HTR-8/SVneo (cell line): ENCODE measurements at regions not wholly inside any gene's neighbourhood (a gene's known extent, or its start where the extent isn't known, plus 50 kb on each side); places are given as distances from the start of the nearest gene placed in this dataset.
"Not testable (repeated sequence)": the region's sequence is repeated elsewhere in the genome, so short reads cannot be mapped to it uniquely, and the experiment has no call there.

Source experiments
- DNase-seq: peaks from one replicate; pipeline ENCODE4 v3.0.0; 2011; ENCODE audit warnings: low spot score, mixed read lengths; ENCODE audit not compliant: insufficient read length
- FAIRE-seq: peaks from 2 replicates; lab custom pipeline; 2011; peaks lifted over from hg19 to GRCh38; lab: Jason Lieb, UNC

DNA sequence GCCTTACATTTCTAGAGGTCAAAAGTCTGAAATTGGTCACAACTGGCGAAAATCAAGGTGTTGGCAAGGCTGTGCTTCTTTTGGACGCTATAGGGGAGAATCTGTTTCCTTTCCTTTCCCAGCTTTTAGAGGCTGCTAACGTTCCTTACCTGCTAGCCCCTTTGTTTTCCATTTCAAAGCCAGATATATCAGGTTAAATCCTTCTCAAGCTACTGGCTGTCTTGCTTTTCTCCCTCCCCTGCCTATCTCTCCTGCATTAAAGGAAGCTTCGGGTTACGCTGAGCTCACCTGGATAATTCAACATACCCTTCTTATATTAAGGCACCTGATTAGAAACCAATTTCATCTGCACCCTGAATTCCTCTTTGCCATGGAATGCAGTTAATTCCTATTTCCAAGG lies 1569.7 kb upstream of the SLC10A2 start:
- no peak for FAIRE-seq
- DNase-seq: no peak

- no peak for DNase-seq
- FAIRE-seq: no peak
These were observed 1567.8 kb upstream of the SLC10A2 start for GRCh38 chr13:104634016-104634415.

- DNase-seq (no peak), FAIRE-seq (no peak)
These were observed 1566.5 kb upstream of the SLC10A2 start for GRCh38 chr13:104632736-104633135.

GRCh38 chr13:104625201-104625600 lies 1559.0 kb upstream of the SLC10A2 start:
- no peak for DNase-seq
- FAIRE-seq: no peak

DNA sequence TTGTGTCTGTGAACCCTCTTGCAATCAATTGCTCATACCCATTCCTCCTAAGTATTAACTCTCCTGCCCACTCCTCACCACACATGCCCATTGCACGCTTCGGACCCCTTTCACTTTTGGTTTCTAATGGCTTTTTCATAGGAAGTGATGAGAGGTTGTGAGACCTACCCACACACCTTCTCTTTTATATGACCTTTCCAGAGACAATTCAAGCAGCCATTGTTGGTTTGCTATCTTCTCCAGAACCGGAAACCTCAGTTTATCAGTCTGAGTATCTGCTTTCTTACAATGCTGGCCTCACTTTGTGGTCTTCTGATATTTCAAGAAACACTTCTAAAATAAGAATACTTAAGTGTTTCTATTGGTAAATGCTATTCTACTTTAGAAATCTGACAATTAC lies 1550.8 kb upstream of the SLC10A2 start:
- FAIRE-seq (no peak), DNase-seq (no peak)

- no peak for FAIRE-seq
- DNase-seq: no peak
These were observed 1548.3 kb upstream of the SLC10A2 start for GRCh38 chr13:104614361-104615145.

GRCh38 chr13:104608331-104608730 lies 1542.1 kb upstream of the SLC10A2 start:
- no peak for FAIRE-seq
- DNase-seq: no peak

- FAIRE-seq: not testable (repeated sequence)
These were observed 1539.2 kb upstream of the SLC10A2 start for GRCh38 chr13:104605435-104605834.

GRCh38 chr13:104597546-104598180 lies 1531.4 kb upstream of the SLC10A2 start:
- DNase-seq (no peak), FAIRE-seq (no peak)

More at GRCh38 chr13:104605435-104605834, 1539.2 kb upstream of the SLC10A2 start:
- not testable (repeated sequence) for DNase-seq

DNA sequence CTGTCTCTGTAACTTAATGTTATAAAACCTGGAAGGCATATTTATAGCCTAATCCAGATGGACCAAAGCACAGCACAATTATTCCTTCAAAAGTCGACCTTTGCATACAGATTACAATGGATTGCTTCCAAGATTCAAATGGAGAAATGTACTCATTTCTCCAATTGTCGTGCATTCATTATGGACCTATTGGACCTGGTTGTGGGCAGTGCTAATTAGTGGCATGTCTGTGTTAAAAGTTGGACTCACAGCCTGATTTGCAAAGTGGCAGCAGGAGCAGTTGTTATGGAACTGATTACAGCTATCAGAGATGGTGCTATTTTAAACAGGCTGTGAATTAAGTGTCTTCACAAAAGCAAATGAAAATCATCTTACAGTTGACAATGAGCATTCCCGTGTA lies 1529.3 kb upstream of the SLC10A2 start:
- FAIRE-seq (no peak), DNase-seq (no peak)

- DNase-seq (no peak), FAIRE-seq (no peak)
These were observed 1528.6 kb upstream of the SLC10A2 start for GRCh38 chr13:104594806-104595205.

DNA sequence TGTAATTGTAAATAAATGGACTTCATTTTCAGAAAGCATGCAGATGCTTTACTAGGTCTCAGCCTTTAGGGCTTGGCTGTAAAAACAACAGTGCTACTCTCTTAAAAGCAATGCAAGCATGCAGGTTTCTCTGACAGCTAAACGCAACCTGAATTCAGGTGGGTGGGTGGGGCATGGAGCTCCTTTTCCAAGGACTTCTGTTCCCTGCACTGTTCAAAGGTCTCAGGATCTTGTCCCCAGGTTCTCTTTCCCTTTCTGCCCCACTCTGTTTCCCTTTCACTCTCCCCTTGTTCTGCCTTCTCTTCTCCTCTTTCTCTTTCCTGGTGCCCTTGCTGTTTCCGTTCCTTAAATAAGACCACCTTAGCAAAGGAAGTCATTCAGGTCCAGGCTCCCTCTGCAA lies 1527.5 kb upstream of the SLC10A2 start:
- FAIRE-seq (no peak), DNase-seq (no peak)

DNA sequence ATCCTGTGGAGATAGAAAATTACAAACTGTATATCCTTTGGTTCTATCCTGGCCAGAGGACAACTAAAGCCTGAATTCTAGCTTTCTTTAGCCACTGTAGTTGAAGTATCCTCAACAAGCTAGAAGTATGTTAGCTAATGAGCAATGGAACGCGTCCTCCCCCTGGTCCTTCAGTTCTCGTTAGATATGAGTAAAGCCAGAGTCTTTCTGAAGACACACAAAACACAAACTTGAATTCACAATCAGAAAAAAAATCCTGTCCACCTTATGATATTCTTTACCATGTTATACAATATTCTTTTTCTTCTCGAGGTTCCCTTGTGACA lies 1527.0 kb upstream of the SLC10A2 start:
- FAIRE-seq: no peak
- no peak for DNase-seq

DNA sequence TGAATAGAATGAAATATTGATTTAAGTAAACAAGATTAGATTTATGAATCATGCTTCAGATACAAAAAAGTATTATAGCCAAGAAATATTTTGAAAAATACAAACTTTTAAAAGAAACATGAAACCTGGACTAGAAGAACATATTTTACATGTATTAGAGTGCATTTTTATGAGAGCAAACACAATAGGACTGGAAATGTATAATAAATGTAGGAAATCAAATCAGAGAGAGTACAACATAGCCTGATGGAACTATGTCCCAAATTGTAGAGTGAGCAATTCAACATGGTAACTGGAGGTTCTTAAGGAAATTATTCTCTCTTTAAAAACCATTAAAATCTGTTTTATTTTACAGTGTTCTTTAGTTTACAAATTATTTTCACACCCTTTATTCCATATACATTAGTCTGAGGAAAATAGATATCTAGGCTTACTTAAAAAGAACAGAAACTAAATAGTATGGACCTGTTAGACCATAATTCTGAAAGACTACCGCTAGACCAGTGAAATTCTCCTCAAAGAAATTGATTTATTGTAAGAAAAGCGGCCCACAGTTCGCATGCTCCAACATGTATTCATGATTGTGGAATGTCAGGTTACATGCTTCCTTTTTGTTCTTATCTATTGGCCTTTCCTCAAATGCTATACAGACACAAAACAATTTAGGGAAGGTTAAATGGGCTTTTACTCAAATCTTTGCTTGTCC lies 1526.5 kb upstream of the SLC10A2 start:
- DNase-seq: no peak
- no peak for FAIRE-seq

- peak; percentile 6 for DNase-seq
- FAIRE-seq: no peak
These were observed 1525.9 kb upstream of the SLC10A2 start for GRCh38 chr13:104592127-104592526.

- FAIRE-seq (no peak), DNase-seq (no peak)
These were observed 1520.0 kb upstream of the SLC10A2 start for GRCh38 chr13:104586051-104586746.

- FAIRE-seq (no peak), DNase-seq (no peak)
These were observed 1518.3 kb upstream of the SLC10A2 start for GRCh38 chr13:104584481-104584880.

DNA sequence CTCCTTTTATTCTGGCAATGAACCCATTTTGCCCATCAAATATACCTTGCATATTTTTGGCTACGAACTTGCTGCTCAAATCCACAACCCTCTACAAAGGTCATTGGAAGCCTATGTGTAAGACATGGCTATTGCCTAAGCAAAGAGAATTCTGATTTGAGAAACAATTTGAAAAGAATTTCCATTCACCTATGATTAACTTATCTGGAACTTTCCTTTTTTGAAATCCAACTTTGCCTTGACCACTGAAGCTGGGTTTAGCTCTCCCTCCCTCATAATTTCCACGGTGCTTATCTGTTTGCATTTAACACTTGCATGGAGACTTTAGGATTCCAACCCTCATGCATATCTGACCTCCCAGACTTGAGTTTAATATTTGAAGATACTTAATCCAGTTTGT lies 1514.7 kb upstream of the SLC10A2 start:
- no peak for DNase-seq
- FAIRE-seq: no peak

- FAIRE-seq: no peak
These were observed 1511.0 kb upstream of the SLC10A2 start for GRCh38 chr13:104577071-104577815.

GRCh38 chr13:104571893-104572229 lies 1505.6 kb upstream of the SLC10A2 start:
- FAIRE-seq (no peak), DNase-seq (no peak)

More at GRCh38 chr13:104577071-104577815, 1511.0 kb upstream of the SLC10A2 start:
- DNase-seq: no peak
